Smooth muscle cell (in vitro differentiated cells): ENCODE measurements at regions not wholly inside any gene's neighbourhood (a gene's known extent, or its start where the extent isn't known, plus 50 kb on each side); places are given as distances from the start of the nearest gene placed in this dataset.

Experiments
- DNase-seq: peaks from one replicate; lab custom pipeline; 2025; ENCODE audit not compliant: unreplicated experiment; lab: John Stamatoyannopoulos, UW
- H2AFZ ChIP-seq: fragments of 200-600 bp; sonication (generic); 2 replicates; pipeline ENCODE4 v1.6.0; 2016; ENCODE audit warnings: antibody characterized with exemption, low read depth, mild to moderate bottlenecking
- H3F3A ChIP-seq: fragments of 200-600 bp; sonication (generic); 2 replicates; pipeline ENCODE4 v1.6.0; 2017; ENCODE audit warnings: antibody characterized with exemption, low read depth
- H3K27ac ChIP-seq: fragments of 200-600 bp; sonication (generic); 2 replicates; pipeline ENCODE4 v1.5.1; 2016; ENCODE audit warnings: low read depth, mild to moderate bottlenecking
- H3K27me3 ChIP-seq: fragments of 200-600 bp; sonication (generic); 2 replicates; pipeline ENCODE4 v1.6.1; 2016; ENCODE audit warnings: low read depth, mild to moderate bottlenecking
- H3K36me3 ChIP-seq: fragments of 200-600 bp; sonication (generic); 2 replicates; pipeline ENCODE4 v1.5.1; 2016; ENCODE audit warnings: low read depth
- H3K4me1 ChIP-seq: fragments of 200-600 bp; sonication (generic); 2 replicates; pipeline ENCODE4 v1.5.1; 2016; ENCODE audit warnings: low read depth
- H3K4me2 ChIP-seq: fragments of 200-600 bp; sonication (generic); 2 replicates; pipeline ENCODE4 v1.6.0; 2016; ENCODE audit warnings: mild to moderate bottlenecking
- H3K4me3 ChIP-seq: fragments of 200-600 bp; sonication (generic); 2 replicates; pipeline ENCODE4 v1.5.1; 2016; ENCODE audit warnings: mild to moderate bottlenecking
- H3K79me2 ChIP-seq: fragments of 200-600 bp; sonication (generic); 2 replicates; pipeline ENCODE4 v1.6.0; 2016; ENCODE audit warnings: low read depth, mild to moderate bottlenecking
- H3K9ac ChIP-seq: fragments of 200-600 bp; sonication (generic); 2 replicates; pipeline ENCODE4 v1.6.0; 2016; ENCODE audit warnings: low read depth
- H3K9me3 ChIP-seq: fragments of 200-600 bp; sonication (generic); replicated peaks from 2 replicates; pipeline ENCODE4 v1.5.1; 2016; ENCODE audit warnings: low read depth
- H4K20me1 ChIP-seq: fragments of 200-600 bp; sonication (generic); 2 replicates; pipeline ENCODE4 v1.6.0; 2016; ENCODE audit warnings: low read depth
- WGBS: methylation state at CpG from one replicate; pipeline ENCODE4 v1.1.7; 2016; ENCODE audit warnings: low lambda C conversion rate; 5-methylcytosine and 5-hydroxymethylcytosine counted together
- TF ChIP-seq, protein P1 (sequence below): fragments of 200-600 bp; sonication (generic); IDR thresholded peaks from 2 replicates; pipeline ENCODE4 v1.5.1; 2017; ENCODE audit warnings: borderline replicate concordance, mild to moderate bottlenecking, antibody characterized with exemption; ENCODE audit not compliant: insufficient read depth, poor library complexity, severe bottlenecking

DNA sequence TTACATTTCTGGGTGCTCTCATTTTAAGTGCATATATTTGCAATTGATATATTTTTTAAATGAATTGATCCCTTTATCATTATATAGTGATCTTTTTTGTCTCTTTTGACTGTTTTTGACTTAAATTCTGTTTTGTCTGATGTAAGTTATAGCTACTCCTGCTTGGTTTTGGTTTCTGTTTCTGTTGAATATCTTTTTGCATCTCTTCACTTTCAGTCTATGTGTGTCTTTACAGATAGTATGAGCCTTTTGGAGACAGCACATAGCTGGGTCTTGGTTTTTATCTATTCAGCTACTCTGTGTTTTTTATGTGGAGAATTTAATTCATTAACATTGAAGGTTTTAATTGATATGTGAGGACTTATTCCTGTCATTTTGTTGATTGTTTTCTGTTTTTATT, 311.3 kb downstream of the SPATA31D1 start:
- Histone ChIP-seq H3K79me2 (no peaks in the 10 kb centered on the region), H4K20me1 (no peaks in the 10 kb centered on the region), H3K4me3 (no peak overlapping the region), H3F3A (no peaks in the 10 kb centered on the region), H3K27ac (no peak overlapping the region), H2AFZ (peak overlapping the region; percentile 2), H3K9ac (no peak overlapping the region), H3K27me3 (no peaks in the 10 kb centered on the region), H3K36me3 (no peaks in the 10 kb centered on the region), H3K4me2 (no peak overlapping the region), H3K4me1 (no peaks in the 10 kb centered on the region), H3K9me3 (peaks cover 3% of the 10 kb centered on the region)
- DNase-seq: no peak
- TF ChIP-seq, protein P1, sequence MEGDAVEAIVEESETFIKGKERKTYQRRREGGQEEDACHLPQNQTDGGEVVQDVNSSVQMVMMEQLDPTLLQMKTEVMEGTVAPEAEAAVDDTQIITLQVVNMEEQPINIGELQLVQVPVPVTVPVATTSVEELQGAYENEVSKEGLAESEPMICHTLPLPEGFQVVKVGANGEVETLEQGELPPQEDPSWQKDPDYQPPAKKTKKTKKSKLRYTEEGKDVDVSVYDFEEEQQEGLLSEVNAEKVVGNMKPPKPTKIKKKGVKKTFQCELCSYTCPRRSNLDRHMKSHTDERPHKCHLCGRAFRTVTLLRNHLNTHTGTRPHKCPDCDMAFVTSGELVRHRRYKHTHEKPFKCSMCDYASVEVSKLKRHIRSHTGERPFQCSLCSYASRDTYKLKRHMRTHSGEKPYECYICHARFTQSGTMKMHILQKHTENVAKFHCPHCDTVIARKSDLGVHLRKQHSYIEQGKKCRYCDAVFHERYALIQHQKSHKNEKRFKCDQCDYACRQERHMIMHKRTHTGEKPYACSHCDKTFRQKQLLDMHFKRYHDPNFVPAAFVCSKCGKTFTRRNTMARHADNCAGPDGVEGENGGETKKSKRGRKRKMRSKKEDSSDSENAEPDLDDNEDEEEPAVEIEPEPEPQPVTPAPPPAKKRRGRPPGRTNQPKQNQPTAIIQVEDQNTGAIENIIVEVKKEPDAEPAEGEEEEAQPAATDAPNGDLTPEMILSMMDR: no peak

DNA sequence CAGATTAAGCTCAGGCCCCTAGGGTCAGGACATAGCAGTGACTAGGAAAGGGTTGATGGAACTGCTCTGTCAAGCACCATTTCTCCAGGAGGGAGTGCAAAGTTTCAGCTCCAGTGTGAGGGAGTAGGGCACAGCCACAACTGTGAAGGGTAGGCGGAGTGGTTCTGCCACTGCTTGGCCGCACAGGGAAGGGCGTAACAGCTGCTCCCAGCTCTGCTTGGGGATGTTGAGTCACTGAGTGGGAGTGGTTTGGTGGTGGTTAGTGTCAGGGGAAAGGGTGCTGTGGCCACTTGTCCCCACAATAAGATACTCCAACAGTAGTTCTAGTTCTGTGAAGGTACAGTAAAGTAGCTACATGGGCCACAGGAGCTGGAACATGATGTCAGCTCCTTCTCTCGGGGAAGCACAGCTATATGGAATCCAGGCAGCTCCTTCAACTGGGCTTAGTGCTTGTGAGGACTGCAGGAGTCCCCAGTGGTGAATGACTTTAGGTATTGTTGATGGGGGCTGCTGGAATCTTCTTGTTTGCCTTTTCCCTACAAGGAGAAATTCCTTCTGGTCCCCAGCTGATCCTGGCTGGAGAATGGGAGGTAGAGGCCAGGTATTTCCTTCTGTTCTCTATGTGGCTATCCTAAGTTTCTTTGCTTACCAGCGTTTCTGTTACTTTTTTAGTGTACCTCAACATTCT, 314.5 kb downstream of the SPATA31D1 start:
- Histone ChIP-seq H3K27ac (no peak overlapping the region), H3K9me3 (peaks cover 3% of the 10 kb centered on the region), H3K4me1 (peaks cover under 1% of the 10 kb centered on the region), H3K36me3 (no peaks in the 10 kb centered on the region), H2AFZ (no peak overlapping the region), H3F3A (no peaks in the 10 kb centered on the region), H4K20me1 (no peaks in the 10 kb centered on the region), H3K4me2 (no peak overlapping the region), H3K9ac (no peak overlapping the region), H3K27me3 (no peaks in the 10 kb centered on the region), H3K4me3 (no peak overlapping the region), H3K79me2 (no peaks in the 10 kb centered on the region)
- TF ChIP-seq, protein P1: no peak
- DNase-seq: no peak
- WGBS: 94% methylated on average over 5 of the region's 5 CpGs

DNA sequence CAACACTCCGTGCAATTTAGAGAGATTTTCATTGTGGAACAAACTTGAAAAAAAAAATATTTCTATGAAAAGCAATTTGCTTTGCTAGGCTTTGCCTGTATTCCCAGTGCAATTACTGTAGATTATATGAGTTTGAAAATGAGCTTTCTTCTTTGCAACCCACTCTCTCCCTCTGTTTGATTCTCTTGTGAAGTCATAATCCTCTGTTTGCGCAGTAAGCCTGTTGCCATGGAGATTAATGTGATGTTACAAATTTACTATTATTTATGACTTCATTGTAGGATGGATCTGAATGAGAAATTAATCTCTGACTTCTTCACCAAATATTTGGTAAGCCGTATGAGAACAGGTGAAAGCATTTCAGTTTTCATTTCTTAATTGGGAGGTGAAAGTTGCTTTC, 320.3 kb downstream of the SPATA31D1 start:
- no peak overlapping the region for H3K27ac ChIP-seq
- H2AFZ ChIP-seq: no peak overlapping the region
- no peaks in the 10 kb centered on the region for H3K27me3 ChIP-seq
- WGBS: 96% methylated on average over 3 of the region's 3 CpGs
- H3K9me3 ChIP-seq: no peaks in the 10 kb centered on the region
- H3K4me1 ChIP-seq: peaks cover 7% of the 10 kb centered on the region
- no peaks in the 10 kb centered on the region for H3K36me3 ChIP-seq
- no peaks in the 10 kb centered on the region for H3K79me2 ChIP-seq
- H3K4me3 ChIP-seq: no peak overlapping the region
- no peak overlapping the region for H3K9ac ChIP-seq
- no peaks in the 10 kb centered on the region for H3F3A ChIP-seq
- TF ChIP-seq, protein P1: no peak
- DNase-seq: no peak
- no peaks in the 10 kb centered on the region for H4K20me1 ChIP-seq
- no peak overlapping the region for H3K4me2 ChIP-seq

DNA sequence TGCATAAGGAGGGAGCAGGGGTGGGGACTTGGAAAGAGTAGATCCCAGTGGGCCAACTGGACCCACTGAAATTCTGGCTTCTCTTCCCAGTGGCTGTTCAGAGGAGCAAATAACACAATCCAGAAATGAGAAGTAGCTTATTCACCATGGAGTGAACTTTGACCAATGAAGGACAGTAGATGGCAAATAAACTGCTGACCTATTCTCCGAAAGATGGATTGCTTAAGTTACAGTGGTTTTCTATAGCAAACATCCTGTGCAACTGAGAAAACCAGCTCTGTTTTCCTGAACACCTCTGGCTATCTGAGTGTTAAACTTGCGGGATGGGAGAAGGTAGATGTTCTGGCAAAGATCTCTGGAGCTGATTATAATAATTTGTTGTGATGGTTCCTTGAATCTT, 325.1 kb downstream of the SPATA31D1 start:
- no peak for DNase-seq
- Histone ChIP-seq H3K79me2 (no peaks in the 10 kb centered on the region), H3K27me3 (no peaks in the 10 kb centered on the region), H3K9me3 (no peaks in the 10 kb centered on the region), H3K27ac (no peak overlapping the region), H4K20me1 (no peaks in the 10 kb centered on the region), H3K4me2 (no peak overlapping the region), H2AFZ (no peak overlapping the region), H3F3A (no peaks in the 10 kb centered on the region), H3K4me1 (peaks cover under 1% of the 10 kb centered on the region), H3K9ac (no peak overlapping the region), H3K36me3 (no peaks in the 10 kb centered on the region), H3K4me3 (no peak overlapping the region)
- TF ChIP-seq, protein P1: no peak
- 90% methylated on average over 2 of the region's 2 CpGs for WGBS
